K562 (cell line): ENCODE measurements at regions not wholly inside any gene's neighbourhood (a gene's known extent, or its start where the extent isn't known, plus 50 kb on each side); places are given as distances from the start of the nearest gene placed in this dataset.

Experiments
- ADNP ChIP-seq: fragments of 200-800 bp; sonication (Bioruptor generic); IDR thresholded peaks from 2 replicates; pipeline ENCODE4 v1.6.1; 2016; ENCODE audit warnings: missing genetic modification characterization, missing compliant biosample characterization
- BMI1 ChIP-seq: fragments of 150-350 bp; IDR thresholded peaks from 2 replicates; pipeline ENCODE4 v1.6.1; 2014; ENCODE audit warnings: low read length
- CBFA2T2 ChIP-seq: fragments of 450-650 bp; conservative IDR thresholded peaks from 2 replicates; pipeline ENCODE4 v1.6.1; 2017; ENCODE audit warnings: mild to moderate bottlenecking
- CHD2 ChIP-seq: IDR thresholded peaks from 2 replicates; pipeline ENCODE4 v1.6.1; 2011; ENCODE audit warnings: low read depth, low read length
- CREB3 ChIP-seq: fragments of 450-650 bp; conservative IDR thresholded peaks from 2 replicates; pipeline ENCODE4 v1.6.1; 2016; ENCODE audit warnings: missing genetic modification characterization, low read depth, mild to moderate bottlenecking, missing compliant biosample characterization, moderate library complexity
- FOXA1 ChIP-seq: fragments of 450-650 bp; IDR thresholded peaks from 2 replicates; pipeline ENCODE4 v1.6.1; 2016; ENCODE audit warnings: mild to moderate bottlenecking, borderline replicate concordance
- HBP1 ChIP-seq: fragments of 450-650 bp; formaldehyde crosslinking; IDR thresholded peaks from 2 replicates; pipeline ENCODE4 v1.4.0; 2022; ENCODE audit warnings: missing genetic modification characterization
- HMGN3 ChIP-seq: IDR thresholded peaks from 2 replicates; pipeline ENCODE4 v1.6.1; 2011; ENCODE audit warnings: borderline replicate concordance, low read depth, mild to moderate bottlenecking, mixed read lengths, low read length; ENCODE audit not compliant: insufficient read length; ENCODE audit errors: extremely low read depth
- HNRNPUL1 ChIP-seq: fragments of 200-400 bp; formaldehyde crosslinking; IDR thresholded peaks from 2 replicates; pipeline ENCODE4 v1.6.1; 2017; ENCODE audit warnings: low read length
- IFI16 ChIP-seq: fragments of 250-450 bp; sonication (Bioruptor Pico); IDR thresholded peaks from 2 replicates; pipeline ENCODE4 v2.1.2; 2022; ENCODE audit warnings: mild to moderate bottlenecking, inconsistent platforms
- PREB ChIP-seq: sonication (generic); formaldehyde crosslinking; IDR thresholded peaks from 2 replicates; pipeline ENCODE4 v1.8.1; 2023; ENCODE audit warnings: mild to moderate bottlenecking, missing genetic modification reagents
- SETDB1 ChIP-seq: IDR thresholded peaks from one replicate; pipeline ENCODE4 v1.6.1; 2012; ENCODE audit warnings: low read length, control low read depth, inconsistent platforms
- SMAD3 ChIP-seq: fragments of 450-650 bp; formaldehyde crosslinking; conservative IDR thresholded peaks from 2 replicates; pipeline ENCODE4 v1.4.0; 2020; ENCODE audit warnings: mild to moderate bottlenecking
- TOE1 ChIP-seq, 2 experiments: fragments of 450-650 bp in 1 of 2; sonication (generic) in 1 of 2; formaldehyde crosslinking in 1 of 2; IDR thresholded peaks; 2 replicates each; pipeline versions ENCODE4 v1.7.1 to v1.8.0; 2016 to 2022; ENCODE audit warnings: borderline replicate concordance in 2 of 2, mild to moderate bottlenecking in 2 of 2, antibody characterized with exemption in 1 of 2, inconsistent platforms in 1 of 2, low read depth in 1 of 2, missing genetic modification reagents in 1 of 2, moderate library complexity in 1 of 2
- ZBTB17 ChIP-seq: fragments of 450-650 bp; formaldehyde crosslinking; IDR thresholded peaks from 2 replicates; pipeline ENCODE4 v1.4.0; 2020; ENCODE audit warnings: mild to moderate bottlenecking
- ZNF512 ChIP-seq: IDR thresholded peaks from 2 replicates; pipeline ENCODE4 v1.6.1; 2016; ENCODE audit warnings: missing genetic modification characterization, missing compliant biosample characterization
- ZNF644 ChIP-seq: fragments of 200-800 bp; sonication (Bioruptor generic); IDR thresholded peaks from 2 replicates; pipeline ENCODE4 v1.6.1; 2016; ENCODE audit warnings: low read depth, missing genetic modification characterization, missing compliant biosample characterization
- ZNF696 ChIP-seq: fragments of 250-450 bp; sonication (Bioruptor Pico); conservative IDR thresholded peaks from 2 replicates; pipeline ENCODE4 v1.4.0; 2020; ENCODE audit warnings: mild to moderate bottlenecking, moderate library complexity
- ZSCAN29 ChIP-seq: fragments of 450-650 bp; IDR thresholded peaks from 2 replicates; pipeline ENCODE4 v1.6.1; 2017

GRCh38 chr2:41830600-41830999 lies 217.2 kb upstream of the PKDCC start (continued):
- TF ChIP-seq ZNF644 (tag) (no peak), HMGN3 (no peak), HNRNPUL1 (no peak), CHD2 (no peak), ZNF696 (CRISPR knock-in tag) (no peak), ADNP (tag) (no peak), PREB (CRISPR knock-in tag) (no peak), ZBTB17 (no peak), TOE1 (IDR thresholded peaks at IDR 0.05; ENCODE audit: borderline replicate concordance) (no peak), TOE1 (CRISPR knock-in tag; IDR thresholded peaks at IDR 0.05; ENCODE audit: borderline replicate concordance, low read depth) (no peak), SMAD3 (CRISPR knock-in tag) (no peak), IFI16 (CRISPR knock-in tag) (no peak), CREB3 (tag) (no peak), SETDB1 (no peak), FOXA1 (no peak), ZSCAN29 (no peak), CBFA2T2 (peak; percentile 88), BMI1 (no peak), ZNF512 (tag) (no peak), HBP1 (no peak)
